ENCODE measurements at regions not wholly inside any gene's neighbourhood (a gene's known extent, or its start where the extent isn't known, plus 50 kb on each side); places are given as distances from the start of the nearest gene placed in this dataset.
"Not testable (repeated sequence)": the region's sequence is repeated elsewhere in the genome, so short reads cannot be mapped to it uniquely, and the experiment has no call there.

DNA sequence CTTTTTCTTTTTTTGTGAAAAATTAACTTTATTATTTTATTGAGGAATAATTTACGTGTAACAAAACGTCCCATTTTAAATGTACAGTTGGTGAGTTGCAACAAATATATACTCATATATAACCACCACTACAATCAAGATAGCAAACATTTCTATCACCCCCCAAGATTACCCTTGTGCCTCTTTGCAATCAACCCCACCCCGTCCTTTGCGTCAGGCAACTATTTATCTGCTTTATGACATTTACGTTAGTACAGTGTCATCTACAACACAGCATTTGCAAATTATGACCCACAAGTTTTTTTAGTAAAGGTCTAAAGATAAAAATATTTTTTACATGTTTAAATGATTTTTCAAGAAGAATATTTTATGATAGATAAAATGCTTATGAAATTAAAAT is 485.6 kb upstream of the SOX9 start:
- DNase-seq (ENCODE audit: low spot score), result no peak
- intact Hi-C loops (cut with DNase I), result no loop called here

GRCh38 chr17:71636644-71637043 is 484.2 kb upstream of the SOX9 start:
- DNase-seq (ENCODE audit: low spot score), result no peak
- ATAC-seq, result no peak
- intact Hi-C loops (cut with DNase I), result no loop called here

More for the DNA sequence above, 485.6 kb upstream of the SOX9 start:
- no peak for ATAC-seq

DNA sequence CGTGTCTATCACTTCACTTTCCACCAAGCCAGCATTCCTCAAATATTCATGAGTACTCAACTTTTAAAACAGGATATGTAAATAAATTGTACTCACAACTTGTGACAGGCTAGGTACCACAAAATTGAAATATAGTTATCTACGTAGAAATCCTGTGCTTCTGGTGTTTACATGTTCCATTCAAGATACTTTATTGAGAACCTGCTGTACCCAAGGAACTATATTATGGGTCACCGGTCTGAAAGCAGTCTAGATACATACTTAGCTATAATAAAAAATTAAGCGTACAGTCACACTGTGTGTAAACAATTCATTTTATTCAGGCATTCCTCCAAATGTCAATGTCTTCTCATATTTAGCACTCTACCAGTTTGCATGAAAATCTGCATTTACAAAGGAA is 482.2 kb upstream of the SOX9 start:
- ATAC-seq (no peak), DNase-seq (ENCODE audit: low spot score) (no peak)
- intact Hi-C loops (cut with DNase I), result no loop called here

DNA sequence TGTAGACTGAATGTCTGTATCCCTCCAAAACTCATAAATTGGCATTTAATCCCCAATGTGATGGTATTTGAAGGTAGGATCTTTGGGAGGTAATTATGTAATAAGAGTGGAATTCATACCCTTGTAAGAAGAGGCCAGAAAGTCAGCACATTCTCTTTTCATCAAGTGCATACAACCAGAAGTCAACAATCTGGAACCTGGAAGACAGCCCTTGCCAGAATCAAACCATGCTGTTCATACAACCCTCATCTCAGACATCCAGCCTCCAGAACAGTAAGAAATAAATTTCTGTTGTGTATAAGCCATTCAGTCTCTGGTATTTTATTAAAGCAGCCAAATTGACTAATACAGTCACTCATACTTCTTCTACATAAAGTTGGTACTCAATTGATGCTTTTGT is 481.0 kb upstream of the SOX9 start:
- ATAC-seq (no peak), DNase-seq (ENCODE audit: low spot score) (no peak)
- intact Hi-C loops (cut with DNase I), result no loop called here

DNA sequence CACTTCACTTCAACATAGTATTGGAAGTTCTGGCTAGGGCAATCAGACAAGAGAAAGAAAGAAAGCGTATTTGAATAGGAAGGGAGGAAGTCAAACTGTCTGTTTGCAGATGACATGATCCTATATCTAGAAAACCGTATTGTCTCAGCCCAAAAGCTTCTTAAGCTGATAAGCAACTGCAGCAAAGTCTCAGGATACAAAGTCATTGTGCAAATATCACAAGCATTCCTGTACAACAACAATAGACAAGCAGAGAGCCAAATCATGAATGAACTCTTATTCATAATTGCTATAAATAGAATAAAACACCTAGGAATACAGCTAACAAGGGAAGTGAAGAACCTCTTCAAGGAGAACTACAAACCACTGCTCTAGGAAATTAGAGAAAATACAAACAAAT is 473.9 kb upstream of the SOX9 start:
- ATAC-seq; intact Hi-C loops (cut with DNase I); DNase-seq (ENCODE audit: low spot score): not testable (repeated sequence)

- DNase-seq (ENCODE audit: low spot score); intact Hi-C loops (cut with DNase I); ATAC-seq: not testable (repeated sequence)
These were observed 472.5 kb upstream of the SOX9 start for GRCh38 chr17:71648342-71648741.

DNA sequence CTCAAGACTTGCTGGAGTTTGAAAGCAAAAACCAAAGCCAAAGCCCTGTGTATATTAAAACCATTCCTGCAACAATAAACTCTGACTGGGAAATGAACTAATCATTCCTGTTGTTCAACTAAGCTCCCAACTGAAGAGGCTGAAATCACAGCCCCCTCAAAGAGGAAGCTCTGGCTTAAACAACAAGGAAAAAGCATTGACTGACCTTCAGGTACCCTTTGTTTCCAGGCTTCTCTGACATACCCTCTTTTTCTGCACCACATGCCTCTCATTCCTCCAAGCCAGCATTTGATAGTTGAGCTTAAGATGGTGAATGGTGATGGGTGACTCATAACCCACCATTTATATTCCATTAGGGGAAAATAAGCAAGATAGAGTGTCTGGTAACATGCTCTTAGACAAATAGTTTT is 470.9 kb upstream of the SOX9 start:
- intact Hi-C loops (cut with DNase I), result no loop called here
- DNase-seq (ENCODE audit: low spot score) (no peak), ATAC-seq (no peak)

- ATAC-seq, result no peak
These were observed 465.3 kb upstream of the SOX9 start for GRCh38 chr17:71655542-71655941.

DNA sequence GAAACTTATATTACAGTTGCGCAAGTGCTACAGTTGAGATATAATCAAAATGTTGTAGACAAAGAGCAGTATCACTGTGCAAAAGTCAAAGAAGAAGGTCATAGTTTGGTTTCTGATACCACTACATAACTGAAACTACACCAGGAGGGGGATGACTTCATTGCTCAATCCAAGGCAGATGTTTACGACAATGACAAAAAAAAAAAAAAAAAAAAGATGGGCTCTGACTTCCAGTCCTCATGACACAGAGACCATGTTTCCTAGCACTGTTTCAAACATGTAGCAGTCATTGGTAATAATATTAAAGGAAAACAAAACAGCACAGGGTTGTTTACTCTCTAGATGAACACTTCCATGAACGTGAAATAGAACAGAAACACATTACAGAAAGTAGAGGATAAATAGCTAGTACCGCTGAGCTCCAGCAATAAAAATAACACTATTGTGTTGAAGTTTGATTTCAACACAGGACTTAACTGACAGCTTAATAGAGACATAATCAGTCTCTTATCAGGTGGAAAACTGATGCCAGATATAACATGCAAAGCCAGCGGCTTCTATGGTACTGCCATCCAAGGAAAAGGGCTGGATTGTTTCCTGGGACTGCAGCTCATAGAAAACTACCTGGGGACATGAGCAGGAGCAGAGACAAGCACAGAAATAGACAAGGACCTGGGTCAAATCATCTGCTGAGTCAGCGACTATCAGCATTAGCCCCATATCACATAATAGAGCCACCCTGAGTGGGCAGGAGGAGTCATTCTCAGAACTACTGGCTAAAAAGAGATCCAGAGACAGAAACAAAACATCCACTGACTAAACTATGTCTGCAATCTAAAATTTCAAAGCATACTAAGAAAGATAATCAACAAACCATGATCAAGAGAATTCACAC is 463.6 kb upstream of the SOX9 start:
- DNase-seq (ENCODE audit: low spot score), result no peak
- ATAC-seq, result no peak
- intact Hi-C loops (cut with DNase I), result no loop called here

More at GRCh38 chr17:71655542-71655941, 465.3 kb upstream of the SOX9 start:
- no peak for DNase-seq (ENCODE audit: low spot score)
- intact Hi-C loops (cut with DNase I), result no loop called here

- DNase-seq (ENCODE audit: low spot score), result no peak
- intact Hi-C loops (cut with DNase I), result no loop called here
- ATAC-seq, result no peak
These were observed 461.8 kb upstream of the SOX9 start for GRCh38 chr17:71658996-71659395.

GRCh38 chr17:71664861-71665260 is 456.0 kb upstream of the SOX9 start:
- DNase-seq (ENCODE audit: low spot score) (no peak), ATAC-seq (no peak)
- intact Hi-C loops (cut with DNase I), result no loop called here

- ATAC-seq (no peak), DNase-seq (ENCODE audit: low spot score) (no peak)
- intact Hi-C loops (cut with DNase I), result no loop called here
These were observed 454.8 kb upstream of the SOX9 start for GRCh38 chr17:71666047-71666446.

DNA sequence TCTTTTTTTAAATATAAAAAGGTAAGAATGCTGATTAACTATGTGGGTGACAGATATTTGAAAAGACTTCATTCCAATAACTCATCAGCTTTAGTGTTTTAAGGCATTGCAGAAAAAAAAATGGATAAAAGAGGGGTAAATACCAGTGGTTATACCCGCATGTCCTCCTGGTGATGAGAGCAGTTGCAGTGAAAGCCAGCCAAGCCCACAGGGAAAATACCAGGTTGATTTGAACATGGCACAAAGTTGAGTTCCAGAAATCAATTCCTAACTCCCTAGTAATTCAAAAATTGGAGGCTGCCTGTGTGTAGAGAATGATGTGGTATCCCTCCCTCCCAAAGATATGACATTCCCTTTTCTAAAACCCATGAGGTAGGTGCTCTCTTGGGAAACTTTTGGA is 453.2 kb upstream of the SOX9 start:
- ATAC-seq (no peak), DNase-seq (ENCODE audit: low spot score) (no peak)
- intact Hi-C loops (cut with DNase I), result no loop called here

GRCh38 chr17:71668807-71669206 is 452.0 kb upstream of the SOX9 start:
- intact Hi-C loops (cut with DNase I), result no loop called here
- no peak for ATAC-seq

DNA sequence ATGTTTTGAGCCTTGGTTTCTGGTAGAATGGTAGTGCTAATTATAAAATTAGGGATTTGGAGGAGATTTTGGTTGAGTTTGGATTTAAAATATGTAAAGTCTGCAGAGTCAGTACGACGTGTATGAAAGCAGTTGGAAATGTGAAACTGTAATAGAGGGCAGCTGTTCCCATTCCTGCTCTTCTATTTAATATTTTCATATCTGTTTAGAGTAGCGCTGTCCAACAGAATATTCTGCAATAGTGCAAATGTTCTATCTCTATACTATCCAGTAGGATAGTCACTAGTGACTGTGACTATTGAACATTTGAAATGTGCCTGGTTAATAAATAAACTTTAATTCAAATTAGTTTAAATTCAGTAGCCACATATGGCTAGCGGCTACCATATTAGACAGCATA is 443.4 kb upstream of the SOX9 start:
- intact Hi-C loops (cut with DNase I), result no loop called here
- DNase-seq (ENCODE audit: low spot score) (no peak), ATAC-seq (no peak)

More at GRCh38 chr17:71668807-71669206, 452.0 kb upstream of the SOX9 start:
- DNase-seq (ENCODE audit: low spot score), result no peak

DNA sequence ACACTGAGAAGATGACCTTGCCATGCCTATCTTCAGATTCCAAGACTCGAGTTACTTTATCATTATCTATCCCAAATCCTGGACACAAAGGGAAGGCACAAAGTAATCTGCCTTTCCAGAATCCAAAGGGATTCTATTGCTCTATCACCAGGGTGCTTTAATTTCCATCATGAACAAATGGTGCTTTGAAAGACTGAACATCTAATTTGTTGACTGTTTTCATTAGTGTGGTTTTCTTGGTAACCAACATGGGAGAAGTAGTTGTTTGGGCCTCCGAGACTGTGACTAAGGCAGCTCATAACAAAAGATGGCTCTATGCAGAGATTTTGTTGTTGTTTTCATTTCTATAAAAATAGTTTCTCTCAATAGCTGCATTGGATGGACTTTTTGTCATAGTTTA is 441.0 kb upstream of the SOX9 start:
- ATAC-seq, result peak; percentile 53
- no peak for DNase-seq (ENCODE audit: low spot score)
- intact Hi-C loops (cut with DNase I), result no loop called here

- no peak for ATAC-seq
- intact Hi-C loops (cut with DNase I), result no loop called here
- DNase-seq (ENCODE audit: low spot score), result no peak
These were observed 439.2 kb upstream of the SOX9 start for GRCh38 chr17:71681427-71682173.

- ATAC-seq, result no peak
- intact Hi-C loops (cut with DNase I), result no loop called here
- no peak for DNase-seq (ENCODE audit: low spot score)
These were observed 438.7 kb upstream of the SOX9 start for GRCh38 chr17:71682174-71682494.

GRCh38 chr17:71689782-71690181 is 431.0 kb upstream of the SOX9 start:
- ATAC-seq, result no peak
- intact Hi-C loops (cut with DNase I), result no loop called here

DNA sequence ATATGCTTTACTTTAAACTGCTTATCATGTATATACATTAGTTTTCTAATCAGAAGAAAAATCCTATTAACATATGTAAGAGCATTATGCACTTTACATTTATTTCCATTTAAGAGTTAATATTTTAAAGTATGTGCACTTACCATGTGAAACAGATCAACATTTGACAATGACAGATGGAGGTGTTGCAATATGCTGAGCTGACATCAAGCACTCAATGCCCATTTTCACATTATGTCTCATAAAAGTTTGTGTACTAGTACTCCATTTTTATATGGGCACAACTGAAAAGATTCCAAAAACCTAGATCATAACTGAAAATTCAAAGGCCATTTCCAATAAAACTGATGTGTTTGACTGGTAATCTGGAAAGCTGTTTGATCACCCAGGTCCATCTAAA is 420.9 kb upstream of the SOX9 start:
- intact Hi-C loops (cut with DNase I), result no loop called here
- no peak for DNase-seq (ENCODE audit: low spot score)
- no peak for ATAC-seq

More at GRCh38 chr17:71689782-71690181, 431.0 kb upstream of the SOX9 start:
- DNase-seq (ENCODE audit: low spot score), result no peak

Measured in sciatic nerve (tissue), 2 donors.